ENCODE measurements at regions not wholly inside any gene's neighbourhood (a gene's known extent, or its start where the extent isn't known, plus 50 kb on each side); places are given as distances from the start of the nearest gene placed in this dataset.
"Not testable (repeated sequence)": the region's sequence is repeated elsewhere in the genome, so short reads cannot be mapped to it uniquely, and the experiment has no call there.

DNA sequence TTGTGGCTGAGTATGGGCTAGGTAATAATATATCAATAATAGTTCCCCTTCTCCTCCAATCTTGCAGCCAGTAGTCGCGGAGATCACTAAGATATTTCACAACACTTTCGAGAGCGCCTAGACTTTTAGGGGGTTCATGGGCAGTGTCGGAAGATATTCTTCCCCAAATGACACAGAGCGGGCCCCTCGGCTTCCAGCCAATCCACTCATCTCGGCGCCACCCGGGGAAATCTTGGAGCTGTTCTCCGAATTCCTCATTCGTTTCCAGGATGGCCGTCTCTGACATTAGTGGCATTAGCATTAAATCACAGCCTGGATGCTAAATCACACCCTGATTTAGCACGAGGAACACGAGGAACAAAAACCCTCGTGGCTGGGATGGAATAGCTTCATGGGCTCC lies 437.7 kb downstream of the ZNF516 start:
- ATAC-seq (no peak), DNase-seq (no peak)
- intact Hi-C loops (cut with DNase I) = no loop called here

DNA sequence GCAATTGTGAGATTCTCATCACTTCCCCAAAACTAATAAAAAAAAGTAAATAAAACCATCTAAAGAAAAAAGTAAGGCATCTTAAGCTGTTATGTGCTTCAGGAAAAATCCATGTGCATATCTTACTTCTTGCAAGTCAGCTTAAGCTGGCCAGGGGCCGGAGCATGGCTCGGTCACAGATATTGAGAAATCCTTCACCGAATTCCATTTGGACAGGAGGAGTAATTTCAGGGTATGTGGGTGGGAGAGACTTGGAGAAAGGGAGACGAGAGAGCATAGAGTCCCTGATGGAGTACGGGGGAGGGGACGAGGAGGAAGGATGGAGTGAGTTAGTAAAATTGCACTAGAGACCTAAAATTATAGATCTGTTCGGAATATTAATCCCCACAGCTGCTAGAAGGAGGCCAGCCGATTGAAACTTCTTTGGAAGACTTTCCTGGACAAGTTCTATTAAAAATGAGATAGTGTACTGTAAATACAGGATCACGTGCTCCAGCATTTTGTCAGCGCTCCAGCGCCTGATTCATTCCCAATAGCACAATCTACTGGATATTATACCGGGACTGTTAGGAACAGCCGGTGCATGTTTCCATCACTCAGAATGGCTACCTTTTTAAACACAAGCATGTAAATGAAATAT lies 438.5 kb downstream of the ZNF516 start:
- peak; percentile 80 to 88 for ATAC-seq
- intact Hi-C loops (cut with DNase I) = no loop called here
- DNase-seq = peak; percentile 47

DNA sequence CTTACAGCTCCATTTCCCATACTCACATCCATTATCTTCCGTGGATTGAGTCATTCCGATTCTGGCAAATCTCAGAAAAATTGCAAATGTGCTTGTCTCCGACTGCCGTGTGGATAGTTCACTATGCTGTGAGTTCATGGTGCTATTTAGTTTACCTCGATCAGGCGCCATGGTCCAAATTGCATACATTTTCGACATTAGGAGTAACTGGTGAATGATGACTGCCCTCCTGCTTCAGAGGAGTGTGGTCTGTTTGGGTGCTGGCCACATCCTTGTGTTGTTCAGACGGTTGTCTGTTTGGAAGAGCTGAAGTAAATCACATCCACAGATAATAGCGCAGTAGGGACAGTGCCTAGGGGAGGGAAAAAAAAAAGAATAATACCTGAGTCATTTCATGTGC lies 439.5 kb downstream of the ZNF516 start:
- intact Hi-C loops (cut with DNase I) = no loop called here
- no peak for DNase-seq
- ATAC-seq = no peak

DNA sequence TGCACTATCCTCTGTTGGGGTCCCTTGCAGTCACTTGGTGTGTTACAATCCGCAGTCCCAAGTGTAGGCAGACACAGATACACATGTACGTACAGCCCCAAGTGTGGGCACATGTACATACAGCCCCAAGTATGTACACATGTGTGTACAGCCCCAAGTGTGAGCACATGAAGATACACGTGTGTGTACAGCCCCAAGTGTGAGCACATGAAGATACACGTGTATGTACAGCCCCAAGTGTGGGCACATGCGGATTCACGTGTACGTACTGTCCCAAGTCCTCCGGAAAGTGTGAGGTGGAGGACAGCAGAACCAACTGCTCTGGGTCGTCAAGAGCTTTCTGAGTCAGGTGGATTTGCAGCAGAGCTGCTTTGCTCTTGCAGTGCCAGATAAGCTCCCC lies 440.0 kb downstream of the ZNF516 start:
- ATAC-seq = no peak
- intact Hi-C loops (cut with DNase I) = no loop called here
- DNase-seq = no peak

DNA sequence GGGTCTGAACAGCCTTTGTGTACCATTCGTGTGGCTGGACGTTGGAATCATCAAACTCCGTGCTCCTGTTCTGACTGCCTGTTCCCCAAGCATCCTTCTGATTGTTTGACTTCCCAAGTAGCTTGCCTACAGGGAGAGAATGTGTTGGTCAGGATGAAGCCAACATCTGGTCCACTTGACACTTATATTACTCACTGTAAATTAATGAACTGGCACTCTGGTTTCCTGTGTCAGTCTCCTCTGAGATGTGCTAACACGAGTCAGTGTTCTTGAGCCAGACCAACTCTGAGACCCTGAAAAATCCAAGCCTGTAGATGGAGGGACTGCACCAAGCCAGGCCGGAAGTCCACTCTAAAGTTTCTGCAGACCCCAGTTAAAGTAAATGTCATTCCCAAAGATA lies 440.9 kb downstream of the ZNF516 start:
- intact Hi-C loops (cut with DNase I) = no loop called here
- no peak for DNase-seq
- ATAC-seq = no peak

DNA sequence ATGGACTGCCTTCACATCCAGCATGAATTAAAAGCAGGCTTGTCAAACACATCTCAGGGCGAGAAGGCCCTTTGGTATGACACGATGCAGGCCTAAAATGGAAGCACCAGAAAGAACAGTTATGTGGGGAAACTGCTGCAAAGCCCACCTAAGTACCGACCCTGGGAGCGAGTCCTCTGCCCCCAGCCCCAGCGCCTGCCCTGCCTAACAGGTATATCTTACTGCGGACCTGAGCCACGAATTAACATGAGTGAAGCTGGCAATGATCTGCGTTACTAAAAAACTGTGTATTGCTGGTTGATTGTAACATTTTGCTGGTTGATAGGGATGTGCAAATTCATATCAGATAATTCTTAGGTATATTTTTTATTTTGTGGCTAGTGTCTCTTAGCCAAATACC lies 441.5 kb downstream of the ZNF516 start:
- no peak for ATAC-seq
- intact Hi-C loops (cut with DNase I) = no loop called here

DNA sequence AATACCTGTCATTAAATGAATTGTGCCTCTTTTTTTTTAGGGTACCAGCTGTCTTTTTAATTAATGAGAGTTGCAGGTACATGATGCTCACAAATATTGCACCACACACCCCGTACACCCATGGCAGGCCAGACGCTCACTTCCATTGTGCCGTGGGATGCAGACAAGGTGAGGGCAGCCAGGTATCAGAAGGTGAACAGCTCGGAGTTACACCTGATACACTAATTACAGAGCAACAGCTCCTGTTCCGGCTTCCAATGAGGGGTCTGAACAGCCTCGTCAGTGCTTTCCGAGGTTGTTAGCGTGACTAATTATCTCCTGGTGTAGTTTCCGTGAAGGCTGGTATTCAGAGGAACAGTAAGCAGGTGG lies 442.8 kb downstream of the ZNF516 start:
- ATAC-seq = no peak
- intact Hi-C loops (cut with DNase I) = no loop called here
- no peak for DNase-seq

More for the DNA sequence above, 441.5 kb downstream of the ZNF516 start:
- DNase-seq = no peak

DNA sequence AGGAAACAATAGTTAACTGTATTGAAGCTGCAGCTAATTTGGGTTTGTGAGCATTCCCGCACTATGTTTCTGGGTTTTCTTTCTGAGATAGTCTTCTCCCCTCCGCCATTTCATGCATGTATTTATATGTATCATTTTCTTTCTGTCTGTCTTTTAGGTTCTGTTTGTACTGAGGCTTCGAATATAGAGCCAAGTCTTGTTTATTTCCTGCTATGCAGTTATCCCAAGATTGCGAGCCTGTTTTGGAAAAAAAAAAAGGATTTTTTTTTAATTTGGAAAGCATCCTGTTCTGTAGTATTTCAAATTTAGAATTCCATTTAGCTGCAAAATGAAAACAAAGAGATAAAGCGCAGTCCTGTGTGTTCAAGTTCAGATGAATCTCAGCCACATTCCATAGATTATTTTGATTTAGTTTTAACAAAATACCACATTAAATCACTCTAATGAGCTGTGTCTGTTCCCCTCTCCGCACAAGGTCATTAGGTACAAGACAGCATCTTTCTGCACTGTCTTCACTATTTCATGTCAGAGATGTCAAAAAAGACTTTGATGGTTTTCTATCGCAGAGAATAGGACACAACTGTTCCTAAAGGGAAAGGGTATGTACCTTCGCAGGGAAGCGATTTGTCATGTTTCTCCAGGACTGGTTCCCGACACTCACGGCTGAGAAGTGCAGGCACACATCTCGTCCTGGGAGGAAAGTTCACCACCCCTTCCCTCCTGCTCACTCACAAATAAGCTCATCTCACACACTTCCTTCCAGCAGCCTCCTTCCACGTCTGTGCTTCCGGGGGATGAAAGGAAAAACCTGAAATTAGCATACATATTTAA lies 443.4 kb downstream of the ZNF516 start:
- DNase-seq = no peak
- intact Hi-C loops (cut with DNase I) = no loop called here
- ATAC-seq = no peak

DNA sequence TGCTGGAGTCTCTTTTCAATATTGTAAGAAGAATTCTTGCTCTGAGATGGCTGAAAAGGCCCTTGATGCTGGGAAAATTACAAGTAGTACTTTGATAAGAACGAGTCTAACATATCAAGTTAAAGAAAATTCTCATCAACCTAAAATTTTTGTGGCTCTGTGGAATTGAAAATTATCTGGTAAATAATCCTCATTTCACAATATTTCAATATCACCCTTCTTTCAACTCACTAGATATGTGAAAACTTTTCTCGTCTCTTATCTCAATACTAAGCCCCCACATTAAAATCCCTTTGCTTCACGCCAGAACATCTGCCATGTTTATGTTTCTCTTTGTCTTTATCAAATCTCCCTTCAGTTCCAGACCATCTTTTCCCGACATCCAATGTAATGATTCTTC lies 448.8 kb downstream of the ZNF516 start:
- no peak for DNase-seq
- intact Hi-C loops (cut with DNase I) = no loop called here
- no peak for ATAC-seq

DNA sequence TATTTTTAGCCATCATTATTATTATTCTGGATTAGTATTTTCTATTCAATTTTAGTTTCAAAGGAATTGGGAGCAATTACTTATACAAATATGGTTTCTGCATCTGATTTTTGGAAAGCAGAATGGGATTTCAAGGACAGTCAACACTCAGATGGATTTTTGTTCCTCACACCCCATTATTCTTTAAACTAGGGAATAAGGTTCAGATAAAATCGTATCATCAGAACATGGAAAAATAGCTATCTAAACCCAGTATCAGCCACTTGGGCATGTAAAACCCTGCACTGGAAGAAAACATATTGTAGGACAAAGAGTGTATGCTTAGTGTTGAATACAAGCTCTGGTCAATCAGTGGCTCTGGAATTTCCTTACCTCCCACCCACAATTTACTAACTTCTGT lies 452.5 kb downstream of the ZNF516 start:
- no peak for ATAC-seq
- intact Hi-C loops (cut with DNase I) = no loop called here
- no peak for DNase-seq

DNA sequence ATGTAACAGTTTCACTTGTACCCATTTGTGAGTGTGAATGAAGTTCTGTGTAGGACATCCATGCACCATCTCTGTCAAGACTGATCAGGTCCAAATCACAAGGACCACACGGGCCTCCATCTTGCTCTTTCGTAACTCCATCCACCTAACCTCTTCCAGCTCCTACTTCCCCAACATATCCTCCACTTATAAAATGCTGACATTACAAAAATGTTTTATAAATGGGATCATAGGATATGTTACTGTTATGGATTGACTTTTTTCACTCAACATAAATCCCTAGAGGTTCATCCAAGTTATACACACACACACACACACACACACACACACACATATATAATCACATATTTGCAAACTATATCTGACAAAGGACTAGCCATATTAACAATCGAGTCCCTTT lies 476.8 kb downstream of the ZNF516 start:
- no peak for ATAC-seq
- intact Hi-C loops (cut with DNase I) = no loop called here
- DNase-seq = no peak

DNA sequence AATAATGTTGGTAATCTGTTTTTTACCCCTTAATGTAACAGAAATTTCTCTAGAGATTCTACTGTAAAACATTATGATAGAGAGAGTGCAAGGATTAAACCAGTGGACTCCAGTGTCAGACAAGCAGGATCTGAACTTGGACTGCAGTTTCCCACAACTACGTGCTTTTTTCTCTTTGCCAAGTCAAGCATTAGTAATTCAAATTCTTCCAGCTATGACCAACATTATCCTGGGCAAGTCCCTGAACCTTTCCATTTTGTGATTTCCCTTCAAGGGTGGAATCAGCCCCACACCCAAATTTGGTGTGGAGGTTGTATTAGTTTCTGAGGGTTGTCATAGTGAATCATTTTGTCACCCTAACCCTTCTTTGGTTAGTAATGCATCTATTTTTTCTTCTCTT lies 482.0 kb downstream of the ZNF516 start:
- ATAC-seq (no peak), DNase-seq (no peak)
- intact Hi-C loops (cut with DNase I) = no loop called here

DNA sequence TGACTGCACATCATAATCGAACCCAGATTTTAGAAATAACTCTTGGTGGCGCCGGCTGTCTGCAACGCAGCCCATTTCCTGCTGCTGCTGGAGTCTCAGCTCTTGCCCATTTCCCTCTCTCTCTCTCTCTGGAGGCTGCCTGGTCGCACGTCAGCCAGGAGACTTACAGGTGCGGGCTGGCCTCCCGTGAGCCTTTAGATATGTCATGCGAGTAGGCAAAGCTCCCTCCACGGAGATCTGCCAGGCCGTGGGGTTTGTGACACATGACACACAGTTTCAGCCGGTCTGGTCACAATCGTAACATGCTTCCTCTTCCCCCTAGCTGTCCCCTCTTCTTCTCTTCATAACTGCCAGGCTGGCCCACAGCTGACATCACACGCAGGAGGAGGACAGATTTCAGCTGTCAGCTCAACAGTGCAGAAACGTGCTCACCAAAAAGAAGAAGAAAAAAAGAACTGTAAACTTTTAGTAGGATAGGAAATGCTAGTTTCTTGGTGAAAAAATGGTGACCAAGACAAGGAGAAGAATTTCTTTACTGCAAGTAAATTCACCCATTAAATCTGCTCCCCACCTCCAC lies 489.3 kb downstream of the ZNF516 start:
- DNase-seq (no peak), ATAC-seq (no peak)
- intact Hi-C loops (cut with DNase I) = no loop called here

DNA sequence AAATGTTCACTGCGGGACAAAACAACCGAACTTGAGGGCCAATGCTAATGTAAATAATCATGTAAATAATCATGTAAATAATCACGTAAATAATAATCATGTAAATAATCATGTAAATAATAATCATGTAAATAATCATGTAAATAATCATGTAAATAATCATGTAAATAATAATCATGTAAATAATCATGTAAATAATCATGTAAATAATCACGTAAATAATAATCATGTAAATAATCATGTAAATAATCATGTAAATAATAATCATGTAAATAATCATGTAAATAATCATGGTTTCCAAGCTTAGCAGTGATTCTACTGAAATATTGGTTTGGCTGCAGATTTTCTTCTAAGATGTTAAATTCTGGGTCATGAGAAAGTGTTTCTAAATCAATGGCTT lies 507.1 kb downstream of the ZNF516 start:
- ATAC-seq; intact Hi-C loops (cut with DNase I); DNase-seq: not testable (repeated sequence)

DNA sequence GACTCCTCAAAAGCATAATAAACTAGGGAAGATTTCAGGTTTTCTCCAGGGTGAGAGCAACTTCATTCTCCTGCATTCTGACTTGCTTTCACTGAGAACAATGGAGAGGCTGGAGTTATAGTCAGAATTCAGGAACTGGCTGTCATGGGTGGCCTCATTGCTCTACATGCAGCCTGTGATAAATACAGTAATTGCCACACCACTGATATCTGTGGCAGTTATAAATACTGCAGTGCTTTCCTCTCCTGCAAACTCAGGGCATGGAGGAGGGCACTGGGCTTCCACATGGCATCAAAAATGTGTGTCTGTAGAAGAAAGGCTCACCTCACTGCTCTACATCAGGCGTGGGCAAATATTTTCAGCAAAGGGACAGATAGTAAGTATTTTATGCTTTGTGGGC lies 510.2 kb downstream of the ZNF516 start:
- intact Hi-C loops (cut with DNase I) = no loop called here
- DNase-seq = no peak
- ATAC-seq = no peak

DNA sequence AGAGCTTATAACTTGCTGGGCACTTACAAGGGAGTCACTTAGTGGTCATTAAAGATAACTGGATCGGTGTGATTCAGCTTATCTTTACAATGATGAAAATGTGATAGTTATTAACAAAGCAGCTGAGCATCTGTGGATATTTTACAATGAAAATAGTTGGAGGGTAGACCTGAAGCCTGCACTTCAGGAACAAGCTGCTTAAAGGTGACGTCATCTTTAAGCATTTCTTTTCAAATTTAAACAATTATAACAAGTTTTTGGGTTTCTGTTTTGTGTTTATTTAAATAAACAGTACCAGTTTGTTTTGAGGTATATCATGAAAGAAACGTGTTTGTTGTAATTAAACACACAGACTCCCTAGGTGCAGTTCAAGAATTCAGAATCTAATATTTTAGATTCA lies 513.9 kb downstream of the ZNF516 start:
- DNase-seq = no peak
- intact Hi-C loops (cut with DNase I) = no loop called here
- ATAC-seq = no peak

DNA sequence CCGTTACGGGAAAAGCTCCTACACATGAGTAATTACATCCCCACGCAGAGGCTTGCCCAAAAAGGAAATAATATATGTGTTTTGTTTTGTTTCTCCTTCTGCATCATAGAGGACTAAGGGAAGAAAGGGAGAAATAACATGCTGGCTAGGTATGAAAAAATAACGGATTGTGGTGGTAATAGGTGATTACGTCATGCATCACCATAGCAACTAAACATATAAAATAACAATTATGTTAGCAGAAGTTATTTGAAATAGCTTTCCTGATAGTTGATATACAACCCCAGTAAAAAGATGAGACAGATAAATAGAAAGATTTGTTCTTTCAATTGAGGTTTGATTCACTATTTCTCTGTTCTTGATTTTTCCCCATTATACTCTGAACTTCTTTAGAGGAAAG lies 518.0 kb downstream of the ZNF516 start:
- DNase-seq (no peak), ATAC-seq (no peak)
- intact Hi-C loops (cut with DNase I) = no loop called here

DNA sequence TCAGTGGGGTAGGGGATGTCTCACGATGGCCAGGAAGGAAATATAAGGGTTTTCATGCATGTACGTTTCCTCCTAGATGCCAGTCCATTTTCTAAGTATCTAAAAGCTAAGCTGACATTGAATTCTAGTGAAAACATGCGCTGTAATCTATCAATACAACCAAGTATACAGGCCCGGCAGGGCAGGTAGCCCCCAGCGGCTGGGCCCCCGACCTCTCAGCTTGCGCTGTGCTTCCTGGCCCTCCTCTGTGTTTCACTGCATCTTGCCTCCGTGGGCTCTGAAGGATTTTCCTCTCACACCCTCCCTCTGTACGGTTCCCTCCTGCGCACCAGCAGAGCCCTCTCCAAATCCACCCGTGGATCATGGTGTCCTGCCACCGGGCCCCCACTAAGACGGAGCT lies 524.8 kb downstream of the ZNF516 start:
- intact Hi-C loops (cut with DNase I) = no loop called here
- no peak for DNase-seq
- no peak for ATAC-seq

DNA sequence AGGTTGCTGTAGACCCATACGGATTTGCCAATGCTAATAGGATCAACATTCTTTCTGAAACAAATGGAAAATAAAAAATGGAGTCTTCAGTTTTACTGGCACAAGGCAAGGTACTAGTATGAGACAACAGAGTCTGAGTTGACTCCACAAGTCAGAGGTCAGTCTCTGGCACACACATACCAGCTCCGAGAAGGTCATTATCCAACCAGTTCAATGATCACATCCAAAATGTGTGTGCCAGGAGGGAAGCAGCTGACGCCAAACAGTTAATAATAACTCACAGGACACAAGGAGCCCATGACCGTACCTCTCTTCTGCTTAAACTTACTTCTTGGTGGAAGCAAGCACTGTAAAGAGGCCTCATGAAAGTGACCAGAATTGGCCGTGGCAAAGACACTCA lies 528.6 kb downstream of the ZNF516 start:
- no peak for ATAC-seq
- no peak for DNase-seq
- intact Hi-C loops (cut with DNase I) = no loop called here

DNA sequence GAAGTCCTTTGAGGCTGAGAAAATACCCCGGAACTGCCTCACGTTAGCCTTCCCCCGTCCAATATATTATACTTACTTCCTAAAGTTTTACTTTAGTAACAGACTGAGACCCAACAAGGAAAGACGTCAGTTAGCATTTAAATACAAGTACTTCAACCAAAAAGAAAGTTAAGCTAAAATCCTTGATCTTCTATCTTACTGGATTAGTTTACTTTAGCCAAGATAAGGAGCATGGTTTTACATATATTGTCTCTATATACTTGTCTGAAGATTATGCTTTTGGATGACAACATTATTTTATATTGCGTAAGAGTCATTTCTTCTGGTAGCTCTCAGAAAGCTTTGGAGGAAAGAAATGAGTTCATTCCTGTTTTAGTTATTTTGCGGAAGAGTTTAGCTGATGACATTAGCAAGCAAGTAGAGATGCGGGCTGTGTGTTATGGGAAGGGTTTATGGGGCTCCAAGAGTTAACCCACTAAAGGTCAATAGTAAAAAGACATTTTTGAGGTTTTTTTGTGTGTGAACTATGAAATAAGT lies 532.9 kb downstream of the ZNF516 start:
- ATAC-seq (no peak), DNase-seq (no peak)
- intact Hi-C loops (cut with DNase I) = no loop called here

DNA sequence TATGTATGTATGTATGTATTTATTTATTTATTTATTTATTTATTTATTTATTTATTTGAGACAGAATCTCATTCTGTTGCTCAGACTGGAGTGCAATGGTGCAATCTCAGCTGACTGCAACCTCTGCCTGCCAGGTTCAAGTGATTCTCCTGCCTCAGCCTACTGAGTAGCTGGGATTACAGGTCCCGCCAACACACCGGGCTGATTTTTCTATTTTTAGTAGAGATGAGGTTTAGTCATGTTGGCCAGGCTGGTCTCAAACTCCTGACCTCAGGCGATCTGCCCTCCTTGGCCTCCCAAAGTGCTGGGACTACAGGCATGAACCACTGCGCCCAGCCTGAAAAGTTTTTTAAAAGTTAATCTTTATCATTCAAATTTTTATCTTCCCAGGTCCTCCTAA lies 532.9 kb upstream of the SMIM21 start:
- ATAC-seq; intact Hi-C loops (cut with DNase I); DNase-seq: not testable (repeated sequence)
